GM19438 (cell line): ENCODE measurements at regions not wholly inside any gene's neighbourhood (a gene's known extent, or its start where the extent isn't known, plus 50 kb on each side); places are given as distances from the start of the nearest gene placed in this dataset.
"Not testable (repeated sequence)": the region's sequence is repeated elsewhere in the genome, so short reads cannot be mapped to it uniquely, and the experiment has no call there.

Experiments used
- ATAC-seq: cut with Tn5 transposase; IDR thresholded peaks from one replicate; pipeline ENCODE4 v1.9.1; 2021; ENCODE audit warnings: low read depth; ENCODE audit not compliant: unreplicated experiment

GRCh38 chr13:48804821-48805601 is 151.3 kb downstream of the CYSLTR2 start:
- no peak for ATAC-seq

- ATAC-seq: no peak
Observed at GRCh38 chr13:48806522-48806921, 152.8 kb downstream of the CYSLTR2 start.

GRCh38 chr13:48808683-48809082 is 155.0 kb downstream of the CYSLTR2 start:
- ATAC-seq: no peak

- no peak for ATAC-seq
Observed at GRCh38 chr13:48810013-48810412, 156.3 kb downstream of the CYSLTR2 start.

GRCh38 chr13:48813518-48813917 is 159.8 kb downstream of the CYSLTR2 start:
- ATAC-seq: no peak

DNA sequence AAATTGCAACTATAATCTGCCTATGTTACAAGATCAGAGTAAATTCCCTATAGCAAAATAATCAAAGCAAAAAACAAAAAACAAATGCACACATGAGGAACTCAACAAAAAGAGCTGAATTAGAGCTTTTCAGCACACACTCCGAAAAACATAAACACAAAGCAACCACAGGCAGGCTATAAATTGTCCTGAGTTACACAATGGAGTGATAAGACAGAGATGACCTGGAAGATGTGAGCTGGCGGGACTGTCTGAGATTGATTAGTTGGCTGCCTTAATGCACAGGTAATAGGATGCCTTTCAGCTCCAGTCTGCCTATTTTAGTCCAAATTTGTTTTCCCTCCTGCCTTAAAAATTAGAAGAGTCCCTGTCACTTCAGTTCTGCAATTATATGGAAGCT is 159.0 kb upstream of the FNDC3A start:
- no peak for ATAC-seq

- ATAC-seq: no peak
Observed at GRCh38 chr13:48817166-48817802, 158.4 kb upstream of the FNDC3A start.

GRCh38 chr13:48818495-48819356 is 157.0 kb upstream of the FNDC3A start:
- no peak for ATAC-seq

GRCh38 chr13:48819376-48819775 is 156.3 kb upstream of the FNDC3A start:
- ATAC-seq: no peak

DNA sequence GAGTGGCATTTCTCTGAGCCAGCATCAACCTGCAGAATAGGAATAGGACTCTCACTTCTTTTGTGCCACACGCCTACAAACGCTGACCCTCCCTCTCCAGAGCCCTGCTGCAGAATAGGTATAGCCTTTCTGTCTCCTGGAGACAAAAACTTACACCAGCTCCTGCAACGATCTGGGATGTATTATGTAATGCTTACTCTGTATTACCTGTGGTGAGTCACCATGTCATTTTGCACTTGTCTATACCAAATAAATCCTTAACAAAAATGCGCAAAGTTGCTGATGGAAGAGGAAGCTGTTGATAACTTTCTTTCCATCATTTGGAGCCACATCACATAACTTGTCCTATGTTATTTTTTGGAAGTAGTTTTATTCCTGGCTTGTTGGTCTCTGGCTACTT is 155.8 kb upstream of the FNDC3A start:
- ATAC-seq: no peak

DNA sequence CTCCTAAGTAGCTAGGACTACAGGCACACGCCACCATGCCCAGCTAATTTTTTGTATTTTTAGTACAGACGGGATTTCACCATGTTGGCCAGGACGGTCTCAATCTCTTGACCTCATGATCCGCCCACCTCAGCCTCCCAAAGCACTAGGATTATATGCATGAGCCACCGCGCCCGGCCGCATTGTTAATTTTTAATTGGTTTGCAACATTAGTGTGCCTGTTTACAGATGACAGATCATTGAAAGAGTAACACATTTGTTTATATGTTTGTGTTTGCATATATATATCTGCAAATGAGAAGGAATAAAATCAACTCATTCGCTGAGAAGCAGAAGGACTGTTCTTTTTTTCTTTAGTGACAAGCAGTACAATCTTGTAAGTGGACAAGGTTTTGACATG is 152.2 kb upstream of the FNDC3A start:
- not testable (repeated sequence) for ATAC-seq

GRCh38 chr13:48826039-48826438 is 149.7 kb upstream of the FNDC3A start:
- ATAC-seq: no peak

DNA sequence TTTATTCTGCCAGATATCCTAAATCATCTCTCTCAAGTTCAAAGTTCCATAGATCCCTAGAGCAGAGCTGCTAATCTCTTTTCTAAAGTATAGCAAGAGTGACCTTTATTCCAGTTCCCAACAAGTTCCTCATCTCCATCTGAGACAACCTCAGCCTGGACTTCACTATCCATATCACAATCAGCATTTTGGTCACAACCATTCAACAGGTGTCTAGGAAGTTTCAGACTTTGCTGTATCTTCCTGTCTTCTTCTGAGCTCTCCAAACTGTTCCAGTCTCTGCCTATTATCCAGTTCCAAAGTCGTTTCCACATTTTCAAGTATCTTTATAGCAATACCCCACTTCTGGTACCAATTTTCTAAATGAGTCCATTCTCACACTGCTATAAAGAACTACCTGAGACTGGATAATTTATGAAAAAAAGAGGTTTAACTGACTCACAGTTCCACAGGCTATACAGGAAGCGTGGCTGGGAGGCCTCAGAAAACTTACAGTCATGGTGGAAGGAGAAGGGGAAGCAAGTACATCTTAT is 148.7 kb upstream of the FNDC3A start:
- not testable (repeated sequence) for ATAC-seq

DNA sequence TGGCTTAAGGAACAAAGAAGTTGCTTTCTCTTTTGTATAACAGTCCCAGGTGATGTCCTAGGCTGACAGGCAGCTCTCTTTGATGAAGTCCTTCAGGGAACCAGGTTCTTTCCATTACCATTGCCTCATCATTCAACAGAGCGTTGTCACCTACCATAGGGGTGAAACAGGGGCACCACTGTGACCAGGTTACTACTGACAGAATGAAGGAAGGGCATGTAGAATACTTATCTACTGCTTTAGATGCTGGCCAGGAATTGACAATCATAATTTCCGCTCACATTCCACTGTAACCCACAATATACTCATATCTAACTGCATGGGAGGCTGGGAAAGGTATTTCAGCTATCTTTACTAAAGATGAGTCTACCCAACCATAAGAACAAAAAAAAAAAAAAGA is 148.0 kb upstream of the FNDC3A start:
- no peak for ATAC-seq

GRCh38 chr13:48828962-48829411 is 146.7 kb upstream of the FNDC3A start:
- no peak for ATAC-seq

GRCh38 chr13:48829536-48829935 is 146.2 kb upstream of the FNDC3A start:
- ATAC-seq: no peak

- ATAC-seq: no peak
Observed at GRCh38 chr13:48831248-48831647, 144.5 kb upstream of the FNDC3A start.

- no peak for ATAC-seq
Observed at GRCh38 chr13:48833412-48833811, 142.3 kb upstream of the FNDC3A start.

GRCh38 chr13:48835326-48835725 is 140.4 kb upstream of the FNDC3A start:
- not testable (repeated sequence) for ATAC-seq

DNA sequence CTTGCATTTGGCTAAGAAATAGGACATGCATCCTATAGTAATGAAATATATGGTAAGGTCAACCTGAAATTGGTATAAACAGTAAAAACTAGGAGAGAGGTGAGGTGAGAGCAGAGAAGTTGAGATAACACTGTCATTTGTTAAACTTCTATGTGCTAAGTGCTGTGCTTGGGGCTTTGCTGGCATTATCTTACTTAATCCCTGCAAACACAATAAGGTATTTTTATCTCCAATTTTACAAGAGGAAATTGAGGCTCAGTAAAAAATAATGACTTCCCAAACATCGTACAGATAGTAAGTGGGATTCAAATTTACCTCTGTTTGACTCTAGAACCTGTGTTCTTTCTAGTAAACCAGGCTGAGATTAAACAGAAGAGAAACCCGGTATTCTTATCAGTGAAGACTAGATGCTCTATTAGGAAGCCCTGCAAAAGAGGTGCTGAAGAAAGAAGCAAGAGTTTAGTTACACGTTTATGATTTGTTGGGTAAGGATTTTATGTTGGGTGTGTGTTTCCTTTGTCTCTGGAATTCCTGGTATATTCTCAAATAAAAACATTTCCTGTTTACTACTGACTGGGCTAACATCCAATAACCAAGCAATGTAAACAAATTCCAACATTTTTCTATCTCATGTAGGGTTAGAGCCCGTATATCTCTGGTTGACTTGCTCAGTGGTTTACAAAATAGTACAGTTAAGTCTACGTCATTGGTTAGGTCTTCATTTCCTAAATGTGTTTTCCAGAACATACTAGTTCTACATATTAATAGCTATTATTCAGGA is 137.3 kb upstream of the FNDC3A start:
- no peak for ATAC-seq
